ENCODE measurements at regions not wholly inside any gene's neighbourhood (a gene's known extent, or its start where the extent isn't known, plus 50 kb on each side); places are given as distances from the start of the nearest gene placed in this dataset.

DNA sequence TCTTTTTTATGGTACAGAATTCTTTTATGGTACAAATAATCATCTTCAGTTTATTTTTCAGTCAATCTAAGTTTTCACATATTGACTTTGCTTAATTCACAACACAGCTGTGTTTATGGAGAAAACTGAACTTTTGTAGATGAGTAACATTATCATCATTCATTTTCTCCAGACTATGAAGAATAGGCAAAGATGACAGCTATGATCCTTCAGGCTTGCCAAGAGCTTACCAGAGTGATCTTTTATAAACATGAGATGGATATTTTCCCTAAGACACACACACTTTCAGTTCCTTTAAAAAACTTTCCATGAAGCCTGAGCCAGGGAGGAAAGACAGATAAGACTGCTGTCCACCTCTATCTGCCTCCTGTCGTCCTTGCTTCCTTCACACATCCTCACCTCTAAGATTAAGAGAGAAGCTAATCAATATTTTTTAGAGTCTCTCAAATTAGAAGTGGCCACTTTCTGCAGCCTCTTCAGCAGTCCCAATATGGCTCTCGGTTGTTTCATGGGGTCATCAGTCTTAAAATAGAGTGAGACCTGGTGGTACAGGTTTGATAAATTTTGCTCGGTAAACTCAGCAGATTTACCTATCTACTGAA is 108.1 kb upstream of the SLC27A6 start:
- H3K27ac ChIP-seq (ENCODE audit: insufficient read depth, low read depth, low read length) = no peak overlapping the region
- intact Hi-C loops (cut with micrococcal nuclease) (no loop called here), dilution Hi-C loops (cut with MboI; ENCODE audit: extremely low pct_ligation_motif_present, low sequenced_read_pairs) (no loop called here)
- H3K27me3 ChIP-seq (ENCODE audit: control insufficient read depth in 2 of 2, insufficient read depth in 2 of 2, low read length in 2 of 2) = peaks cover 2% of the 10 kb centered on the region in 2 experiments
- no peak overlapping the region for H3K4me2 ChIP-seq (ENCODE audit: insufficient read depth, low read length)
- no peaks in the 10 kb centered on the region for H3K4me1 ChIP-seq (ENCODE audit: control insufficient read depth, extremely low read depth, insufficient read depth, low read length)
- no peaks in the 10 kb centered on the region for H3K36me3 ChIP-seq (ENCODE audit: control insufficient read depth in 2 of 2, extremely low read depth in 1 of 2, insufficient read depth in 2 of 2, low read length in 2 of 2)
- no peak overlapping the region for H3K4me3 ChIP-seq (replicated peaks in 1 of 3; ENCODE audit: insufficient read depth in 1 of 3, low read depth in 1 of 3, low read length in 3 of 3)
- no peak overlapping the region for H2AFZ ChIP-seq (ENCODE audit: low read depth, low read length)
- no TSS peak for BruUV-seq (replicated peaks)
- H3K9me1 ChIP-seq (replicated peaks; ENCODE audit: control insufficient read depth, extremely low read depth, insufficient read depth, low read length) = no peaks in the 10 kb centered on the region
- TF ChIP-seq CTCF (IDR thresholded peaks at IDR 0.05; ENCODE audit: extremely low read depth in 1 of 2, insufficient read depth in 1 of 2, low read depth in 1 of 2, low read length in 2 of 2) (no peak), POLR2A (IDR thresholded peaks at IDR 0.05; ENCODE audit: low read depth, low read length) (no peak), POLR2AphosphoS5 (IDR thresholded peaks at IDR 0.05; ENCODE audit: insufficient read depth, low read depth, low read length) (no peak), JUN (IDR thresholded peaks at IDR 0.05; ENCODE audit: borderline replicate concordance, insufficient read depth, insufficient read length, low read depth) (no peak)
- TF ChIP-seq, protein P1, sequence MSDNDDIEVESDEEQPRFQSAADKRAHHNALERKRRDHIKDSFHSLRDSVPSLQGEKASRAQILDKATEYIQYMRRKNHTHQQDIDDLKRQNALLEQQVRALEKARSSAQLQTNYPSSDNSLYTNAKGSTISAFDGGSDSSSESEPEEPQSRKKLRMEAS (IDR thresholded peaks at IDR 0.05; ENCODE audit: insufficient read depth, insufficient read length) = no peak
- CTCF ChIA-PET = no interaction called here
- H3K79me2 ChIP-seq (ENCODE audit: control insufficient read depth, insufficient read depth, low read length) = no peaks in the 10 kb centered on the region
- POLR2A ChIA-PET = no interaction called here
- DNase-seq (ENCODE audit: low read depth, low spot score) (no peak), FAIRE-seq (no peak)
- H3K9me3 ChIP-seq (replicated peaks; ENCODE audit: control insufficient read depth, insufficient read depth, low read length) = no peaks in the 10 kb centered on the region
- no peak overlapping the region for H3K9ac ChIP-seq (replicated peaks; ENCODE audit: extremely low read depth, insufficient read depth, low read length)
- no peaks in the 10 kb centered on the region for H4K20me1 ChIP-seq (replicated peaks; ENCODE audit: control insufficient read depth, extremely low read depth, insufficient read depth, low read length)

- Histone ChIP-seq H3K9me1 (replicated peaks; ENCODE audit: control insufficient read depth, extremely low read depth, insufficient read depth, low read length) (no peaks in the 10 kb centered on the region), H3K36me3 (ENCODE audit: control insufficient read depth in 2 of 2, extremely low read depth in 1 of 2, insufficient read depth in 2 of 2, low read length in 2 of 2) (no peaks in the 10 kb centered on the region), H3K9ac (replicated peaks; ENCODE audit: extremely low read depth, insufficient read depth, low read length) (no peak overlapping the region), H3K79me2 (ENCODE audit: control insufficient read depth, insufficient read depth, low read length) (no peaks in the 10 kb centered on the region), H3K4me2 (ENCODE audit: insufficient read depth, low read length) (no peak overlapping the region), H2AFZ (ENCODE audit: low read depth, low read length) (no peak overlapping the region), H4K20me1 (replicated peaks; ENCODE audit: control insufficient read depth, extremely low read depth, insufficient read depth, low read length) (no peaks in the 10 kb centered on the region), H3K9me3 (replicated peaks; ENCODE audit: control insufficient read depth, insufficient read depth, low read length) (no peaks in the 10 kb centered on the region), H3K27me3 (ENCODE audit: control insufficient read depth in 2 of 2, insufficient read depth in 2 of 2, low read length in 2 of 2) (no peaks in the 10 kb centered on the region), H3K27ac (ENCODE audit: insufficient read depth, low read depth, low read length) (no peak overlapping the region), H3K4me1 (ENCODE audit: control insufficient read depth, extremely low read depth, insufficient read depth, low read length) (no peaks in the 10 kb centered on the region), H3K4me3 (replicated peaks in 1 of 3; ENCODE audit: insufficient read depth in 1 of 3, low read depth in 1 of 3, low read length in 3 of 3) (no peak overlapping the region)
- POLR2A ChIA-PET = no interaction called here
- intact Hi-C loops (cut with micrococcal nuclease) (no loop called here), dilution Hi-C loops (cut with MboI; ENCODE audit: extremely low pct_ligation_motif_present, low sequenced_read_pairs) (no loop called here)
- CTCF ChIA-PET = interaction anchor here (0.6 kb wide), 1 partner anchor 503 kb away, joined by 3 read pairs; no protein-coding TSS in a partner anchor
- no TSS peak for BruUV-seq (replicated peaks)
- FAIRE-seq (no peak), DNase-seq (ENCODE audit: low read depth, low spot score) (no peak)
- TF ChIP-seq GATA2 (IDR thresholded peaks at IDR 0.05; ENCODE audit: insufficient read depth, insufficient read length, low read depth, low read length) (no peak), EZH2 (IDR thresholded peaks at IDR 0.05; ENCODE audit: borderline replicate concordance, low read depth, low read length, severe bottlenecking) (no peak), POLR2AphosphoS5 (IDR thresholded peaks at IDR 0.05; ENCODE audit: insufficient read depth, low read depth, low read length) (no peak), POLR2A (IDR thresholded peaks at IDR 0.05; ENCODE audit: low read depth, low read length) (no peak), CTCF (IDR thresholded peaks at IDR 0.05; ENCODE audit: extremely low read depth in 1 of 2, insufficient read depth in 1 of 2, low read depth in 1 of 2, low read length in 2 of 2) (no peak), JUN (IDR thresholded peaks at IDR 0.05; ENCODE audit: borderline replicate concordance, insufficient read depth, insufficient read length, low read depth) (no peak), FOS (IDR thresholded peaks at IDR 0.05; ENCODE audit: borderline replicate concordance, insufficient read depth, low read length) (no peak), MYC (IDR thresholded peaks at IDR 0.05; ENCODE audit: low read depth, low read length) (no peak)
- TF ChIP-seq, protein P1 (IDR thresholded peaks at IDR 0.05; ENCODE audit: insufficient read depth, insufficient read length) = no peak
These were observed 106.3 kb upstream of the SLC27A6 start for GRCh38 chr5:128858995-128859394.

All from endothelial cell of umbilical vein (primary cell).